GM20431 (cell line): ENCODE measurements at regions not wholly inside any gene's neighbourhood (a gene's known extent, or its start where the extent isn't known, plus 50 kb on each side); places are given as distances from the start of the nearest gene placed in this dataset.

Source experiments
- in situ Hi-C: fragments of 300-500 bp; cut with MseI, MboI; formaldehyde crosslinking; loops from one replicate; pipeline ENCODE4 v1.15.0; 2020; ENCODE audit warnings: low sequenced_read_pairs; ENCODE audit not compliant: unreplicated experiment

GRCh38 chr18:78768656-78769501, 210.7 kb upstream of the SALL3 start:
- in situ Hi-C loops, result no loop called here

GRCh38 chr18:78769502-78770105, 210.0 kb upstream of the SALL3 start:
- in situ Hi-C loops, result no loop called here

- in situ Hi-C loops, result no loop called here
Measured at GRCh38 chr18:78770139-78770822, 209.3 kb upstream of the SALL3 start.

GRCh38 chr18:78770823-78771139, 208.8 kb upstream of the SALL3 start:
- in situ Hi-C loops, result no loop called here

- in situ Hi-C loops, result no loop called here
Measured at GRCh38 chr18:78771496-78772359, 207.9 kb upstream of the SALL3 start.

- in situ Hi-C loops, result no loop called here
Measured at GRCh38 chr18:78772360-78773302, 207.0 kb upstream of the SALL3 start.

GRCh38 chr18:78773303-78773755, 206.3 kb upstream of the SALL3 start:
- in situ Hi-C loops, result no loop called here

- in situ Hi-C loops, result no loop called here
Measured at GRCh38 chr18:78773819-78774218, 205.8 kb upstream of the SALL3 start.

GRCh38 chr18:78774741-78775141, 204.9 kb upstream of the SALL3 start:
- in situ Hi-C loops, result no loop called here

GRCh38 chr18:78776151-78776550, 203.5 kb upstream of the SALL3 start:
- in situ Hi-C loops, result no loop called here

- in situ Hi-C loops, result no loop called here
Measured at GRCh38 chr18:78776706-78777285, 202.8 kb upstream of the SALL3 start.

- in situ Hi-C loops, result no loop called here
Measured at GRCh38 chr18:78777992-78778391, 201.6 kb upstream of the SALL3 start.

GRCh38 chr18:78778651-78779050, 201.0 kb upstream of the SALL3 start:
- in situ Hi-C loops, result no loop called here

- in situ Hi-C loops, result no loop called here
Measured at GRCh38 chr18:78779996-78780718, 199.5 kb upstream of the SALL3 start.

GRCh38 chr18:78780719-78781600, 198.7 kb upstream of the SALL3 start:
- in situ Hi-C loops, result no loop called here

GRCh38 chr18:78781601-78781960, 198.0 kb upstream of the SALL3 start:
- in situ Hi-C loops, result no loop called here

- in situ Hi-C loops, result no loop called here
Measured at GRCh38 chr18:78782951-78783563, 196.6 kb upstream of the SALL3 start.
